ENCODE measurements at regions not wholly inside any gene's neighbourhood (a gene's known extent, or its start where the extent isn't known, plus 50 kb on each side); places are given as distances from the start of the nearest gene placed in this dataset.
"Not testable (repeated sequence)": the region's sequence is repeated elsewhere in the genome, so short reads cannot be mapped to it uniquely, and the experiment has no call there.

- Histone ChIP-seq H3K9me3 (no peaks in the 10 kb centered on the region), H3K4me3 (no peak overlapping the region), H3K36me3 (no peaks in the 10 kb centered on the region), H3K27me3 (no peaks in the 10 kb centered on the region)
- no peak for DNase-seq
These were observed 291.3 kb downstream of the GUCY2F start for GRCh38 chrX:109190542-109190941.

GRCh38 chrX:109187473-109188168 is 294.3 kb downstream of the GUCY2F start:
- Histone ChIP-seq H3K4me3 (no peak overlapping the region), H3K36me3 (no peaks in the 10 kb centered on the region), H3K27me3 (no peaks in the 10 kb centered on the region), H3K9me3 (no peaks in the 10 kb centered on the region)
- no peak for DNase-seq

- no peak for DNase-seq
- Histone ChIP-seq H3K27me3 (no peaks in the 10 kb centered on the region), H3K36me3 (no peaks in the 10 kb centered on the region)
These were observed 294.9 kb downstream of the GUCY2F start for GRCh38 chrX:109186939-109187338.

DNA sequence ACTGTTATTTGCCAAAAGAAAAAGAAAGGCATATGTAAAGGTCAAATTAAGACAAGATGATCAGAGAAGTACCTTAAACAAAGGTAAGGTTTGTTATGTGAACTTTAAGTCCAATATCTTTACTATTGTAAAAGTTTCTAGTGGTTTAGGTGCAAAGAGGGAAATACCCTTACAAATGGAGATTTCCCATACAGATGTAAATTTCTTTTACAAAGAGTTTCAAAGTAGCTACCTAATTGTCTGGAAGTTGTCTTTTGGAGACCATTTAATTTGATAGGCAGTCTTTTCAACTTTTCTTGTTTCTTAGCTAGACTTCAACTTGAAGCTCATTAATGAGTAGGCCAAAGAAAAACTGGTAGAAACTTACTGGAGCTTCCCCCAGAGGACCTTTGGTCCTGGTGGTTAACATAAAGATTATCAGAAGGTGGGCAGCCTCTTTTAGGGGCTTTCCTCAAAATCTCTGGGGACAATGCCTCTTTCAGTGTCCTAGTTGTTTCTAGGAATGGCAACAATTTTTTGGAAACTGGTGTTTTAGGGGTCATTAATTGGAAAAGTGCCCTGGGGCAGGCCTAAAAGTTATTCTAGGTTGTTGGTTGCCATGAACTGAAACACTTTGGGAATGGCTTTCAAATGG is 297.3 kb downstream of the GUCY2F start:
- Histone ChIP-seq H3K4me3 (no peak overlapping the region), H3K36me3 (no peaks in the 10 kb centered on the region), H3K9me3 (no peaks in the 10 kb centered on the region), H3K27me3 (no peaks in the 10 kb centered on the region)
- DNase-seq, result no peak

More at GRCh38 chrX:109186939-109187338, 294.9 kb downstream of the GUCY2F start:
- no peaks in the 10 kb centered on the region for H3K9me3 ChIP-seq
- no peak overlapping the region for H3K4me3 ChIP-seq

GRCh38 chrX:109172091-109172602 is 309.7 kb downstream of the GUCY2F start:
- no peak for DNase-seq
- no peak overlapping the region for H3K4me3 ChIP-seq
- no peaks in the 10 kb centered on the region; the same call in 1 of the 2 replicates for H3K9me3 ChIP-seq
- no peaks in the 10 kb centered on the region for H3K27me3 ChIP-seq
- H3K36me3 ChIP-seq, result no peaks in the 10 kb centered on the region

- Histone ChIP-seq H3K27me3 (no peaks in the 10 kb centered on the region), H3K36me3 (no peaks in the 10 kb centered on the region), H3K9me3 (no peaks in the 10 kb centered on the region), H3K4me3 (no peak overlapping the region)
- DNase-seq, result no peak
These were observed 326.7 kb downstream of the GUCY2F start for GRCh38 chrX:109155161-109155560.

DNA sequence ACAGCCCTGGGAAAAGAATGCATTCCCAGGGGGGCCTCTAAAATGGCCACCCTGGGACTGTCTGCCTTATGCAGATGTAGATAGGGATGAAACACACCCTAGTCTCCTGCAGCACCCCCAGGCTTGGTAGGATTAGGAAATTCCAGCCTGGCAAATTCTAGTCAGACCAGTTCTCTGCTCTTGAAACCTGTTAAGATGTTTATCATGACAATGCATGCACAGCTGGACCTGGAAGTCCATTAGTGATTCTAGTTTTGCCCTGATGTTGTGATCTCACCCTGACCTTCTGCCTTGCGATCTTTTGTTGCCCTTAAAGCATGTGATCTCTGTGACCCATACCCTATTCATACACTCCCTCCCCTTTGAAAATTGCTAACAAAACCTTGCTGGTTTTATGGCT is 337.7 kb downstream of the GUCY2F start:
- DNase-seq, H3K27me3 ChIP-seq, H3K4me3 ChIP-seq, H3K36me3 ChIP-seq, H3K9me3 ChIP-seq: not testable (repeated sequence)

DNA sequence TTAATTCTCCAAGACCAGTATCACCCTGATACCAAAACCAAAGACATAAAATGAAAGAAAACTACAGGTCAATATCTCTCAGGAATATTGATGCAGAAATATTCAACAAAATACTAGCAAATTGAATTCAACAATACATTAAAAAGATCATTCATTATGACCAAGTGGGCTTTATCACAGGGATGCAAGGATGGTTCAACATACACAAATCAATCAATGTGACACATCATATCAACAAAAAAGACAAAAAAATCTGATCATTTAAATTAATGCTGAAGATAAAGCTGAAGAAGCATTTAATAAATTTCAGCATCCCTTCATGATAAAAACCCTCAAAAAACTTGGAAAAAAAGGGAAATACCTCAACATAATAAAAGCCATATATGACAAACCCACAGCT is 341.4 kb downstream of the GUCY2F start:
- no peak for DNase-seq

DNA sequence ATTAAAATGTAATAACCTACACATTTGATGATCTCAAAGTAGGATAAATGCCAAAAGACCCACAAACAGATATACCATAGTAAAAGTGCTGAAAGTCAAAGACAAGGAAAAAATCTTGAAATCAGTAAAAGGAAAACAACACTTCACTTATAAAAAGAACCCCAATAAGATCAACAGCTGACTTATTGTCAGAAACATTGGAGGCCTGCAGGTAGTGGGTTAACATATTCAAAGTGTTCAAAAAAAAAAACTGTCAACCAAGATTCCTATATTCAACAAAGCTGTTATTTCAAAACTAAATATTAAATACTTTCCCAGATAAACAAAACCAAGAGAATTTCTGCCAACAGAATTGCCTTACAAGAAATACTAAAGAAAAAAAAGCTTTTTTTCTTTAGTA is 347.1 kb downstream of the GUCY2F start:
- Histone ChIP-seq H3K9me3 (no peaks in the 10 kb centered on the region), H3K4me3 (no peak overlapping the region), H3K27me3 (no peaks in the 10 kb centered on the region), H3K36me3 (no peaks in the 10 kb centered on the region)
- DNase-seq, result no peak

More for the DNA sequence above, 341.4 kb downstream of the GUCY2F start:
- no peak overlapping the region for H3K4me3 ChIP-seq
- H3K9me3 ChIP-seq, result no peaks in the 10 kb centered on the region
- no peaks in the 10 kb centered on the region for H3K27me3 ChIP-seq
- H3K36me3 ChIP-seq, result no peaks in the 10 kb centered on the region

DNA sequence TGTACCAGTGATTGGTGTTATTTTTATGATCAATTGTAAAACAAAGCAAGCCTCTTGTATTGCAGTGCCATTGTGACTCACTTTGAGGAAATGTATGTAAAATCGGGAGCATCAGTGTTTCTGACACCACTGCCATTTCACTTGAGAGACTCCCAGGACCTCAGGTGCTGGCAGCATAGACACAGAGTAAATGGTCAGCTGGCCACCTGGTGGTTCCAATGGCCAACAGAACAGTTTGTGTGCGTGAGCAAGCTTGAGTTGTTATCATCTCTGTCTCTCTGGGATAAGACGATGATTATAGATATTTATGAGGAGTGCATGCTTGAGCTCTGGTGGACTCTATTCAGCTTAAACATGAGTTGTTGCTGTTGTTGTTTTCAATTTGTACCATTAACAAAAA is 356.6 kb downstream of the GUCY2F start:
- H3K4me3 ChIP-seq, result no peak overlapping the region
- no peaks in the 10 kb centered on the region for H3K36me3 ChIP-seq
- no peaks in the 10 kb centered on the region for H3K9me3 ChIP-seq
- DNase-seq, result no peak
- H3K27me3 ChIP-seq, result no peaks in the 10 kb centered on the region

GRCh38 chrX:109089359-109089758 is 353.0 kb upstream of the IRS4 start:
- Histone ChIP-seq H3K9me3 (no peaks in the 10 kb centered on the region), H3K36me3 (no peaks in the 10 kb centered on the region), H3K4me3 (no peak overlapping the region), H3K27me3 (no peaks in the 10 kb centered on the region)
- DNase-seq, result no peak

GRCh38 chrX:109077788-109078187 is 341.4 kb upstream of the IRS4 start:
- H3K4me3 ChIP-seq, result no peak overlapping the region
- no peaks in the 10 kb centered on the region for H3K9me3 ChIP-seq
- DNase-seq, result no peak
- H3K27me3 ChIP-seq, result no peaks in the 10 kb centered on the region
- H3K36me3 ChIP-seq, result no peaks in the 10 kb centered on the region

- H3K27me3 ChIP-seq, H3K36me3 ChIP-seq, H3K9me3 ChIP-seq, H3K4me3 ChIP-seq, DNase-seq: not testable (repeated sequence)
These were observed 317.8 kb upstream of the IRS4 start for GRCh38 chrX:109054181-109054581.

- no peak for DNase-seq
- Histone ChIP-seq H3K36me3 (no peaks in the 10 kb centered on the region), H3K9me3 (no peaks in the 10 kb centered on the region), H3K4me3 (no peak overlapping the region), H3K27me3 (no peaks in the 10 kb centered on the region)
These were observed 313.5 kb upstream of the IRS4 start for GRCh38 chrX:109049903-109050302.

DNA sequence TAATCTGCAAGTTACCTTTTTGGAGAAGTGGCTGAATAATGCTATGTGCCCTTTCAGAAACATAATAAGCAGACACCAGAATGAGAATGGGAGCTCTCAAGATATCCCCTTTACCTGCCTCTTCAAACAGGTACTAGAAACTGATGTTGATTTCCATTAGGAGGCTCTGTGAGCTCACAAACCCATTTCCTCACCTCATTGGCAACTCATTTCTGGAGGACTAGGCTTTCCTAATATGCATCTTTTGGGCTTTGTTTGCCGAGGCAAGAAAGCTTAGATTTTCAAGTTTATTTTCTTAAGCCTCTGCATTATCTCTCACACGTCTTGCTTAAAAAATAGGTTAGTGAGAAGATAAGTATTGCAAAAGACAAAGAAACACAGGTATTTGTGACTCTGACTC is 313.1 kb upstream of the IRS4 start:
- DNase-seq, result no peak
- no peaks in the 10 kb centered on the region for H3K36me3 ChIP-seq
- H3K27me3 ChIP-seq, result no peaks in the 10 kb centered on the region
- no peaks in the 10 kb centered on the region for H3K9me3 ChIP-seq
- H3K4me3 ChIP-seq, result no peak overlapping the region

DNA sequence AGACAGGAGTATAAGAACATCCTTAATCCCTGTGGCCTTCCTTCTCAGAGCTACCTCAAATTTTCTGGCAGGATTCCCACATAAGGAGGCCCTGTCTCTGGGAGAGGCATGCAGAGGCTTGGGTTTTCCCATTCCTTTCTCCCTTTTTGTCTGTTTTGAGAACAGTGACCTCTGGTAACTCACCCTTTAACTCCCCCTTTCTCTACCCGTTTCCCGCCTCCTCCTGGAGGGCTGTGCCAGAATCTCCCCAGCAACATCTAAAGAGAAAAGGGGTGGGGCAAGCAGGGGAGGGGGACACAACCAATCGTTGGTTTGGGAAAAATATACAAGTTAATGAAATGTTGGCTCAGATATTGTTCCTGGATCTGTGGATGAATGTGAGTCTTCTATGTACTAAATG is 303.7 kb upstream of the IRS4 start:
- DNase-seq, result no peak
- no peaks in the 10 kb centered on the region for H3K27me3 ChIP-seq
- H3K4me3 ChIP-seq, result no peak overlapping the region
- H3K36me3 ChIP-seq, result no peaks in the 10 kb centered on the region
- H3K9me3 ChIP-seq, result no peaks in the 10 kb centered on the region

- no peaks in the 10 kb centered on the region for H3K9me3 ChIP-seq
- H3K4me3 ChIP-seq, result no peak overlapping the region
- H3K36me3 ChIP-seq, result no peaks in the 10 kb centered on the region
- no peak for DNase-seq
- no peaks in the 10 kb centered on the region for H3K27me3 ChIP-seq
These were observed 300.3 kb upstream of the IRS4 start for GRCh38 chrX:109036624-109037023.

- no peak for DNase-seq
- H3K27me3 ChIP-seq, result no peaks in the 10 kb centered on the region
- H3K36me3 ChIP-seq, result no peaks in the 10 kb centered on the region
- H3K4me3 ChIP-seq, result no peak overlapping the region
- H3K9me3 ChIP-seq, result no peaks in the 10 kb centered on the region
These were observed 257.5 kb upstream of the IRS4 start for GRCh38 chrX:108993909-108994308.

Measured in MG63 (cell line).